Brain microvascular endothelial cell (primary cell): ENCODE measurements at regions not wholly inside any gene's neighbourhood (a gene's known extent, or its start where the extent isn't known, plus 50 kb on each side); places are given as distances from the start of the nearest gene placed in this dataset.

Experiments used
- DNase-seq: peaks from one replicate; pipeline ENCODE4 v3.0.0-alpha.2; 2020
- H3K27ac ChIP-seq: fragments of 250-450 bp; sonication (Bioruptor Pico); 2 replicates; pipeline ENCODE4 v1.5.1; 2020; ENCODE audit warnings: mild to moderate bottlenecking, moderate library complexity
- H3K27me3 ChIP-seq: fragments of 250-450 bp; sonication (Bioruptor Pico); replicated peaks from 2 replicates; pipeline ENCODE4 v1.5.1; 2020; ENCODE audit warnings: mild to moderate bottlenecking
- H3K36me3 ChIP-seq: fragments of 250-450 bp; sonication (Bioruptor Pico); replicated peaks from 2 replicates; pipeline ENCODE4 v1.5.1; 2020; ENCODE audit warnings: mild to moderate bottlenecking
- H3K4me3 ChIP-seq: 2 replicates; pipeline ENCODE4 v1.5.1; 2011; ENCODE audit warnings: low read depth, mild to moderate bottlenecking, control low read depth, low read length, moderate library complexity
- CTCF ChIP-seq: IDR thresholded peaks from 2 replicates; pipeline ENCODE4 v1.5.1; 2011; ENCODE audit warnings: low read depth, mild to moderate bottlenecking, moderate library complexity, low read length, control low read depth, inconsistent platforms; ENCODE audit errors: missing control alignments
- in situ Hi-C: cut with HindIII; loops from 2 replicates; pipeline ENCODE4 v1.10.0; 2017; ENCODE audit warnings: low sequenced_read_pairs, low pct_ligation_motif_present

- H3K27me3 ChIP-seq: no peaks in the 10 kb centered on the region
- H3K36me3 ChIP-seq: no peaks in the 10 kb centered on the region
These were observed 127.8 kb upstream of the TRIB2 start for GRCh38 chr2:12588986-12589385.

GRCh38 chr2:12589802-12590320 lies 126.9 kb upstream of the TRIB2 start:
- H3K4me3 ChIP-seq: no peak overlapping the region
- in situ Hi-C loops: no loop called here
- no peaks in the 10 kb centered on the region for H3K27me3 ChIP-seq
- no peak for TF ChIP-seq CTCF
- H3K36me3 ChIP-seq: no peaks in the 10 kb centered on the region
- DNase-seq: no peak
- H3K27ac ChIP-seq: no peak overlapping the region

More at GRCh38 chr2:12588986-12589385, 127.8 kb upstream of the TRIB2 start:
- DNase-seq: no peak
- TF ChIP-seq CTCF: no peak
- in situ Hi-C loops: no loop called here
- H3K4me3 ChIP-seq: no peak overlapping the region
- no peak overlapping the region for H3K27ac ChIP-seq

- no peak for TF ChIP-seq CTCF
- H3K27ac ChIP-seq: no peak overlapping the region
- H3K27me3 ChIP-seq: no peaks in the 10 kb centered on the region
- in situ Hi-C loops: no loop called here
- no peak for DNase-seq
- no peak overlapping the region for H3K4me3 ChIP-seq
- no peaks in the 10 kb centered on the region for H3K36me3 ChIP-seq
These were observed 124.4 kb upstream of the TRIB2 start for GRCh38 chr2:12592296-12592695.

- no peak overlapping the region for H3K27ac ChIP-seq
- H3K27me3 ChIP-seq: no peaks in the 10 kb centered on the region
- DNase-seq: no peak
- no peak overlapping the region for H3K4me3 ChIP-seq
- in situ Hi-C loops: no loop called here
- no peaks in the 10 kb centered on the region for H3K36me3 ChIP-seq
- TF ChIP-seq CTCF: no peak
These were observed 122.1 kb upstream of the TRIB2 start for GRCh38 chr2:12594590-12594989.

- Histone ChIP-seq H3K4me3 (no peak overlapping the region), H3K27me3 (no peaks in the 10 kb centered on the region), H3K36me3 (no peaks in the 10 kb centered on the region), H3K27ac (no peak overlapping the region)
- in situ Hi-C loops: no loop called here
- DNase-seq: no peak
- TF ChIP-seq CTCF: no peak
These were observed 120.0 kb upstream of the TRIB2 start for GRCh38 chr2:12596771-12597170.

GRCh38 chr2:12597610-12598009 lies 119.1 kb upstream of the TRIB2 start:
- no peak for DNase-seq

More at GRCh38 chr2:12597610-12598009, 119.1 kb upstream of the TRIB2 start:
- no peaks in the 10 kb centered on the region for H3K36me3 ChIP-seq
- in situ Hi-C loops: no loop called here
- H3K27ac ChIP-seq: no peak overlapping the region
- no peaks in the 10 kb centered on the region for H3K27me3 ChIP-seq
- no peak for TF ChIP-seq CTCF
- no peak overlapping the region for H3K4me3 ChIP-seq
